HepG2 (cell line): ENCODE measurements at regions not wholly inside any gene's neighbourhood (a gene's known extent, or its start where the extent isn't known, plus 50 kb on each side); places are given as distances from the start of the nearest gene placed in this dataset.

Source experiments
- ATAC-seq: fragments of 200-7000 bp; cut with Tn5 transposase; 3 replicates; pipeline ENCODE4 v1.9.1; 2020; ENCODE audit warnings: mild to moderate bottlenecking, moderate library complexity
- BruUV-seq: library from RNA; stranded (reverse); fragments of 400-500 nt; replicated peaks from 2 replicates; lab custom pipeline; 2021; lab: Mats Ljungman, UMichigan
- CTCF ChIA-PET: fragments of 300-600 bp; formaldehyde crosslinking; extraction: SDS; loops from one replicate; lab custom pipeline; 2021; ENCODE audit warnings: low total read pairs, inconsistent platforms, low intra/inter-chr PET ratio; lab: Yijun Ruan, JAX
- POLR2A ChIA-PET: fragments of 350-600 bp; sonication (Branson Sonifier 250); formaldehyde crosslinking; loops from one replicate; lab custom pipeline; 2020; ENCODE audit warnings: antibody characterized with exemption, inconsistent platforms; lab: Yijun Ruan, JAX
- DNase-seq: peaks from one replicate; pipeline ENCODE4 v3.0.0-alpha.2; 2015; ENCODE audit warnings: low spot score
- FAIRE-seq: peaks from 3 replicates; lab custom pipeline; 2011; peaks lifted over from hg19 to GRCh38; lab: Jason Lieb, UNC
- H2AFZ ChIP-seq: one replicate; pipeline ENCODE4 v1.6.1; 2011; ENCODE audit warnings: low read length, inconsistent platforms
- H3K27ac ChIP-seq: fragments of 300-600 bp; 3 replicates; pipeline ENCODE4 v1.8.0; 2011; ENCODE audit warnings: mixed run types, mild to moderate bottlenecking, mixed read lengths, low read length, inconsistent platforms; ENCODE audit not compliant: insufficient read depth; ENCODE audit errors: extremely low read length
- H3K27me3 ChIP-seq, 2 experiments: fragments of 200-600 bp in 1 of 2; 2 replicates in 1 of 2; 3 replicates in 1 of 2; pipeline versions ENCODE4 v1.6.0 to v1.8.0; 2011; ENCODE audit warnings: low read length in 2 of 2, mild to moderate bottlenecking in 2 of 2, moderate library complexity in 2 of 2, inconsistent platforms in 1 of 2; ENCODE audit not compliant: insufficient read depth in 2 of 2, control insufficient read depth in 1 of 2
- H3K36me3 ChIP-seq, 2 experiments: fragments of 200-600 bp in 1 of 2; replicated peaks in 1 of 2; 2 replicates in 1 of 2; 3 replicates in 1 of 2; pipeline versions ENCODE4 v1.5.1 to v1.8.0; 2011; ENCODE audit warnings: low read length in 2 of 2, inconsistent platforms in 1 of 2; ENCODE audit not compliant: insufficient read depth in 2 of 2, control insufficient read depth in 1 of 2
- H3K4me1 ChIP-seq: 2 replicates; pipeline ENCODE4 v1.5.1; 2012; ENCODE audit warnings: low read length, inconsistent platforms; ENCODE audit not compliant: insufficient read depth
- H3K4me2 ChIP-seq: 2 replicates; pipeline ENCODE4 v1.6.0; 2011; ENCODE audit warnings: low read depth, low read length, inconsistent platforms
- H3K4me3 ChIP-seq, 3 experiments: fragments of 200-600 bp in 1 of 3; sonication (generic), shearing (Covaris generic) in 1 of 3; replicated peaks in 1 of 3; 2 replicates each; pipeline ENCODE4 v1.5.1; 2011 to 2016; ENCODE audit warnings: low read length in 3 of 3, inconsistent platforms in 2 of 3, low read depth in 2 of 3, mild to moderate bottlenecking in 2 of 3, control low read depth in 1 of 3, mixed read lengths in 1 of 3; ENCODE audit not compliant: insufficient read depth in 1 of 3
- H3K79me2 ChIP-seq: one replicate; pipeline ENCODE4 v1.6.1; 2011; ENCODE audit warnings: low read length, inconsistent platforms; ENCODE audit not compliant: insufficient read depth
- H3K9ac ChIP-seq: 2 replicates; pipeline ENCODE4 v1.6.0; 2011; ENCODE audit warnings: mild to moderate bottlenecking, low read depth, low read length, inconsistent platforms; ENCODE audit not compliant: insufficient read depth
- H3K9me3 ChIP-seq: 2 replicates; pipeline ENCODE4 v1.5.1; 2012; ENCODE audit warnings: mild to moderate bottlenecking, low read length
- H4K20me1 ChIP-seq: 2 replicates; pipeline ENCODE4 v1.6.0; 2011; ENCODE audit warnings: inconsistent platforms, mild to moderate bottlenecking, low read length, moderate library complexity; ENCODE audit not compliant: insufficient read depth
- CREB3 ChIP-seq: sonication (generic); formaldehyde crosslinking; IDR thresholded peaks from 2 replicates; pipeline ENCODE4 v1.5.0; 2020; ENCODE audit warnings: missing genetic modification reagents
- DMAP1 ChIP-seq: IDR thresholded peaks from 2 replicates; pipeline ENCODE4 v1.6.1; 2016
- MZF1 ChIP-seq: sonication (generic); formaldehyde crosslinking; IDR thresholded peaks from 2 replicates; pipeline ENCODE4 v1.8.1; 2023; ENCODE audit warnings: mild to moderate bottlenecking, missing genetic modification reagents, borderline replicate concordance
- RFX1 ChIP-seq: fragments of 450-650 bp; IDR thresholded peaks from 2 replicates; pipeline ENCODE4 v1.6.1; 2017
- STAT5B ChIP-seq: sonication (generic); formaldehyde crosslinking; IDR thresholded peaks from 2 replicates; pipeline ENCODE4 v1.4.0; 2020; ENCODE audit warnings: missing genetic modification reagents
- ZMAT3 ChIP-seq: sonication (generic); formaldehyde crosslinking; conservative IDR thresholded peaks from 2 replicates; pipeline ENCODE4 v1.7.0; 2021; ENCODE audit warnings: missing genetic modification reagents
- ZNF362 ChIP-seq: sonication (generic); formaldehyde crosslinking; IDR thresholded peaks from 2 replicates; pipeline ENCODE4 v1.4.0; 2020; ENCODE audit warnings: missing genetic modification reagents, mild to moderate bottlenecking, borderline replicate concordance
- ZNF563 ChIP-seq: sonication (generic); formaldehyde crosslinking; IDR thresholded peaks from 2 replicates; pipeline ENCODE4 v1.8.0; 2022; ENCODE audit warnings: mild to moderate bottlenecking, moderate library complexity, missing genetic modification reagents
- ZNF737 ChIP-seq: sonication (generic); formaldehyde crosslinking; IDR thresholded peaks from 2 replicates; pipeline ENCODE4 v1.5.0; 2020; ENCODE audit warnings: missing genetic modification reagents, mild to moderate bottlenecking, borderline replicate concordance
- WGBS: methylation state at CpG from one replicate; pipeline ENCODE4 v1.1.6; 2017; ENCODE audit warnings: low lambda C conversion rate; 5-methylcytosine and 5-hydroxymethylcytosine counted together
- in situ Hi-C: cut with HindIII; loops from 2 replicates; pipeline ENCODE4 v1.10.0; 2017; ENCODE audit warnings: low pct_unique_long_range_greater_than_20kb; ENCODE audit not compliant: extremely low pct_ligation_motif_present
- intact Hi-C: fragments of 100-400 bp; cut with micrococcal nuclease; formaldehyde crosslinking; loops from one replicate; pipeline ENCODE4 v1.10.0; 2022; ENCODE audit not compliant: unreplicated experiment

- Histone ChIP-seq H3K79me2 (no peaks in the 10 kb centered on the region), H2AFZ (no peak overlapping the region), H3K4me1 (no peaks in the 10 kb centered on the region)
- in situ Hi-C loops (no loop called here), intact Hi-C loops (no loop called here)
- FAIRE-seq: no peak
- TF ChIP-seq MZF1 (CRISPR knock-in tag) (no peak), DMAP1 (CRISPR knock-in tag) (no peak), RFX1 (no peak), ZMAT3 (CRISPR knock-in tag) (no peak), ZNF563 (CRISPR knock-in tag) (no peak), ZNF737 (CRISPR knock-in tag) (no peak), CREB3 (CRISPR knock-in tag) (no peak), ZNF362 (CRISPR knock-in tag) (no peak), STAT5B (CRISPR knock-in tag) (no peak)
- TF ChIP-seq, all 625 proteins: peak for 0
- WGBS: 4% methylated on average over 3 of the region's 3 CpGs
- ChIA-PET CTCF (no interaction called here), POLR2A (no interaction called here)
- ATAC-seq: no peak
- no peaks in the 10 kb centered on the region for H3K27me3 ChIP-seq
- no TSS peak for BruUV-seq
- H3K4me3 ChIP-seq: no peak overlapping the region
- no peak overlapping the region for H3K4me2 ChIP-seq
- H4K20me1 ChIP-seq: no peaks in the 10 kb centered on the region
- H3K9me3 ChIP-seq: no peaks in the 10 kb centered on the region
- H3K9ac ChIP-seq: no peak overlapping the region
- no peaks in the 10 kb centered on the region for H3K36me3 ChIP-seq
- no peak for DNase-seq
- no peak overlapping the region for H3K27ac ChIP-seq
Measured at GRCh38 chr13:34672631-34673030, 269.4 kb upstream of the NBEA start.
